Activated CD8-positive, alpha-beta memory T cell treated with anti-CD3 and anti-CD28 coated beads, Interleukin-2, amount 50 U/mL, for 48 hours (primary cell): ENCODE measurements at regions not wholly inside any gene's neighbourhood (a gene's known extent, or its start where the extent isn't known, plus 50 kb on each side); places are given as distances from the start of the nearest gene placed in this dataset.
"Not testable (repeated sequence)": the region's sequence is repeated elsewhere in the genome, so short reads cannot be mapped to it uniquely, and the experiment has no call there.

Source experiments
- DNase-seq: peaks from one replicate; pipeline ENCODE4 v3.0.0-alpha.2; 2020

- no peak for DNase-seq
Observed at GRCh38 chr1:244325056-244325758, 126.5 kb downstream of the ADSS2 start.

GRCh38 chr1:244326757-244327156 lies 125.0 kb downstream of the ADSS2 start:
- no peak for DNase-seq

GRCh38 chr1:244327533-244327932 lies 124.2 kb downstream of the ADSS2 start:
- no peak for DNase-seq

GRCh38 chr1:244328476-244328875 lies 123.2 kb downstream of the ADSS2 start:
- no peak for DNase-seq

- no peak for DNase-seq
Observed at GRCh38 chr1:244329591-244330317, 122.0 kb downstream of the ADSS2 start.

- no peak for DNase-seq
Observed at GRCh38 chr1:244330318-244330625, 121.4 kb downstream of the ADSS2 start.

- not testable (repeated sequence) for DNase-seq
Observed at GRCh38 chr1:244332761-244333160, 118.9 kb downstream of the ADSS2 start.

GRCh38 chr1:244334315-244334714 lies 117.4 kb downstream of the ADSS2 start:
- DNase-seq = not testable (repeated sequence)

GRCh38 chr1:244334842-244335241 lies 116.9 kb downstream of the ADSS2 start:
- DNase-seq = not testable (repeated sequence)

GRCh38 chr1:244335456-244335855 lies 116.3 kb downstream of the ADSS2 start:
- DNase-seq = no peak

- no peak for DNase-seq
Observed at GRCh38 chr1:244336232-244336899, 115.3 kb downstream of the ADSS2 start.

GRCh38 chr1:244337839-244338238 lies 113.9 kb downstream of the ADSS2 start:
- no peak for DNase-seq

- DNase-seq = no peak
Observed at GRCh38 chr1:244339073-244339692, 112.5 kb downstream of the ADSS2 start.

- DNase-seq = no peak
Observed at GRCh38 chr1:244339776-244340175, 111.9 kb downstream of the ADSS2 start.

- DNase-seq = no peak
Observed at GRCh38 chr1:244340396-244340795, 111.3 kb downstream of the ADSS2 start.

GRCh38 chr1:244341455-244342450 lies 110.0 kb downstream of the ADSS2 start:
- no peak for DNase-seq

- no peak for DNase-seq
Observed at GRCh38 chr1:244344001-244344400, 107.7 kb downstream of the ADSS2 start.

GRCh38 chr1:244346972-244347618 lies 104.6 kb downstream of the ADSS2 start:
- DNase-seq = no peak

GRCh38 chr1:244347942-244348341 lies 103.8 kb downstream of the ADSS2 start:
- no peak for DNase-seq

GRCh38 chr1:244349103-244349531 lies 102.6 kb downstream of the ADSS2 start:
- no peak for DNase-seq

GRCh38 chr1:244349581-244350001 lies 102.1 kb downstream of the ADSS2 start:
- DNase-seq = no peak

GRCh38 chr1:244350027-244350426 lies 101.7 kb downstream of the ADSS2 start:
- no peak for DNase-seq
